GM12874 (cell line): ENCODE measurements at regions not wholly inside any gene's neighbourhood (a gene's known extent, or its start where the extent isn't known, plus 50 kb on each side); places are given as distances from the start of the nearest gene placed in this dataset.

Experiments used
- CTCF ChIP-seq: IDR thresholded peaks from 2 replicates; pipeline ENCODE4 v1.5.1; 2011; ENCODE audit warnings: low read depth, mild to moderate bottlenecking, control low read depth, low read length, moderate library complexity; ENCODE audit not compliant: insufficient read depth

GRCh38 chr4:149211876-149212275, 603.8 kb downstream of the IQCM start:
- no peak for TF ChIP-seq CTCF

GRCh38 chr4:149203256-149204001, 612.2 kb downstream of the IQCM start:
- no peak for TF ChIP-seq CTCF

GRCh38 chr4:149202117-149202516, 613.5 kb downstream of the IQCM start:
- no peak for TF ChIP-seq CTCF

- TF ChIP-seq CTCF = no peak
These were observed 616.0 kb downstream of the IQCM start for GRCh38 chr4:149199594-149199993.

- TF ChIP-seq CTCF = no peak
These were observed 621.6 kb downstream of the IQCM start for GRCh38 chr4:149194061-149194460.

- no peak for TF ChIP-seq CTCF
These were observed 627.9 kb downstream of the IQCM start for GRCh38 chr4:149187726-149188125.

GRCh38 chr4:149183638-149184037, 632.0 kb downstream of the IQCM start:
- no peak for TF ChIP-seq CTCF
